ENCODE measurements at regions not wholly inside any gene's neighbourhood (a gene's known extent, or its start where the extent isn't known, plus 50 kb on each side); places are given as distances from the start of the nearest gene placed in this dataset.

- DNase-seq (ENCODE audit: low read depth in 1 of 2, low spot score in 1 of 2) = no peak
- no peaks in the 10 kb centered on the region for H3K9me3 ChIP-seq (ENCODE audit: low read depth)
- H3K27me3 ChIP-seq = no peaks in the 10 kb centered on the region
- H3K4me1 ChIP-seq (ENCODE audit: low read depth) = peaks cover 6% of the 10 kb centered on the region
- no peaks in the 10 kb centered on the region for H3K36me3 ChIP-seq
- H3K27ac ChIP-seq = no peak overlapping the region
- no peak overlapping the region for H3K4me3 ChIP-seq
- TF ChIP-seq, protein P1, sequence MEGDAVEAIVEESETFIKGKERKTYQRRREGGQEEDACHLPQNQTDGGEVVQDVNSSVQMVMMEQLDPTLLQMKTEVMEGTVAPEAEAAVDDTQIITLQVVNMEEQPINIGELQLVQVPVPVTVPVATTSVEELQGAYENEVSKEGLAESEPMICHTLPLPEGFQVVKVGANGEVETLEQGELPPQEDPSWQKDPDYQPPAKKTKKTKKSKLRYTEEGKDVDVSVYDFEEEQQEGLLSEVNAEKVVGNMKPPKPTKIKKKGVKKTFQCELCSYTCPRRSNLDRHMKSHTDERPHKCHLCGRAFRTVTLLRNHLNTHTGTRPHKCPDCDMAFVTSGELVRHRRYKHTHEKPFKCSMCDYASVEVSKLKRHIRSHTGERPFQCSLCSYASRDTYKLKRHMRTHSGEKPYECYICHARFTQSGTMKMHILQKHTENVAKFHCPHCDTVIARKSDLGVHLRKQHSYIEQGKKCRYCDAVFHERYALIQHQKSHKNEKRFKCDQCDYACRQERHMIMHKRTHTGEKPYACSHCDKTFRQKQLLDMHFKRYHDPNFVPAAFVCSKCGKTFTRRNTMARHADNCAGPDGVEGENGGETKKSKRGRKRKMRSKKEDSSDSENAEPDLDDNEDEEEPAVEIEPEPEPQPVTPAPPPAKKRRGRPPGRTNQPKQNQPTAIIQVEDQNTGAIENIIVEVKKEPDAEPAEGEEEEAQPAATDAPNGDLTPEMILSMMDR (IDR thresholded peaks at IDR 0.05; ENCODE audit: low read depth, low read length) = no peak
Measured at GRCh38 chr5:171692936-171693335, 92.7 kb upstream of the SMIM23 start.

- Histone ChIP-seq H3K4me3 (no peak overlapping the region), H3K36me3 (no peaks in the 10 kb centered on the region), H3K9me3 (ENCODE audit: low read depth) (no peaks in the 10 kb centered on the region), H3K27ac (no peak overlapping the region), H3K4me1 (ENCODE audit: low read depth) (peaks cover 6% of the 10 kb centered on the region), H3K27me3 (no peaks in the 10 kb centered on the region)
- TF ChIP-seq, protein P1 (IDR thresholded peaks at IDR 0.05; ENCODE audit: low read depth, low read length) = no peak
- no peak for DNase-seq (ENCODE audit: low read depth in 1 of 2, low spot score in 1 of 2)
Measured at GRCh38 chr5:171693412-171693811, 92.2 kb upstream of the SMIM23 start.

- Histone ChIP-seq H3K27me3 (no peaks in the 10 kb centered on the region), H3K9me3 (ENCODE audit: low read depth) (no peaks in the 10 kb centered on the region), H3K4me1 (ENCODE audit: low read depth) (peaks cover 18% of the 10 kb centered on the region), H3K27ac (no peak overlapping the region), H3K4me3 (no peak overlapping the region), H3K36me3 (no peaks in the 10 kb centered on the region)
- no peak for DNase-seq (ENCODE audit: low read depth in 1 of 2, low spot score in 1 of 2)
- TF ChIP-seq, protein P1 (IDR thresholded peaks at IDR 0.05; ENCODE audit: low read depth, low read length) = no peak
Measured at GRCh38 chr5:171695804-171696203, 89.8 kb upstream of the SMIM23 start.

GRCh38 chr5:171697221-171698102, 88.2 kb upstream of the SMIM23 start:
- TF ChIP-seq, protein P1 (IDR thresholded peaks at IDR 0.05; ENCODE audit: low read depth, low read length) = no peak
- Histone ChIP-seq H3K4me1 (ENCODE audit: low read depth) (peaks cover 24% of the 10 kb centered on the region), H3K9me3 (ENCODE audit: low read depth) (no peaks in the 10 kb centered on the region), H3K36me3 (no peaks in the 10 kb centered on the region), H3K27ac (no peak overlapping the region), H3K4me3 (no peak overlapping the region), H3K27me3 (no peaks in the 10 kb centered on the region)
- no peak for DNase-seq (ENCODE audit: low read depth in 1 of 2, low spot score in 1 of 2)

GRCh38 chr5:171700318-171700912, 85.2 kb upstream of the SMIM23 start:
- DNase-seq (ENCODE audit: low read depth in 1 of 2, low spot score in 1 of 2) = no peak
- Histone ChIP-seq H3K4me1 (ENCODE audit: low read depth) (peaks cover 24% of the 10 kb centered on the region), H3K27me3 (no peaks in the 10 kb centered on the region), H3K4me3 (no peak overlapping the region), H3K9me3 (ENCODE audit: low read depth) (no peaks in the 10 kb centered on the region), H3K27ac (peak overlapping the region; percentile 69), H3K36me3 (no peaks in the 10 kb centered on the region)
- TF ChIP-seq, protein P1 (IDR thresholded peaks at IDR 0.05; ENCODE audit: low read depth, low read length) = no peak

All from cardiac muscle cell (in vitro differentiated cells and primary cell).